ENCODE measurements at regions not wholly inside any gene's neighbourhood (a gene's known extent, or its start where the extent isn't known, plus 50 kb on each side); places are given as distances from the start of the nearest gene placed in this dataset.
A peak's percentile ranks its signal among the peaks of the same experiment; 100 is the strongest.

- no peaks in the 10 kb centered on the region for H3K36me3 ChIP-seq (ENCODE audit: control insufficient read depth in 4 of 4, insufficient read depth in 4 of 4, low read length in 4 of 4)
- H3K9me3 ChIP-seq (ENCODE audit: control insufficient read depth in 4 of 4, insufficient read depth in 3 of 4, low read length in 3 of 4) = no peaks in the 10 kb centered on the region
- no peak for TF ChIP-seq CTCF (IDR thresholded peaks at IDR 0.05; ENCODE audit: control extremely low read depth, extremely low read depth)
- no peak overlapping the region for H3K9ac ChIP-seq (ENCODE audit: insufficient read depth in 1 of 2, low read length in 2 of 2)
- ATAC-seq (ENCODE audit: insufficient read depth, low FRiP score) (no peak), DNase-seq (no peak)
- H3K27me3 ChIP-seq (ENCODE audit: control insufficient read depth in 3 of 3, insufficient read depth in 3 of 3, low read length in 2 of 3) = no peaks in the 10 kb centered on the region
- no peak overlapping the region for H3K4me3 ChIP-seq
- H3K4me1 ChIP-seq (ENCODE audit: control insufficient read depth in 5 of 5, insufficient read depth in 5 of 5, low read length in 5 of 5) = peaks cover 0 to 16% (median 0%) of the 10 kb centered on the region in 5 donors
- no peak overlapping the region for H3K27ac ChIP-seq (ENCODE audit: low read depth in 1 of 2, low read length in 1 of 2)
Observed at GRCh38 chr11:23947883-23948282, 549.0 kb upstream of the LUZP2 start.

- 72 to 75% methylated on average over 2 of the region's 2 CpGs for WGBS, 2 donors
- DNase-seq (peak in 2 of 3 donors; percentile 14 to 22), ATAC-seq (ENCODE audit: insufficient read depth, low FRiP score) (no peak)
- no peaks in the 10 kb centered on the region for H3K27me3 ChIP-seq (ENCODE audit: control insufficient read depth in 3 of 3, insufficient read depth in 3 of 3, low read length in 2 of 3)
- H3K9me3 ChIP-seq (ENCODE audit: control insufficient read depth in 4 of 4, insufficient read depth in 3 of 4, low read length in 3 of 4) = no peaks in the 10 kb centered on the region
- peaks cover 0 to 16% (median 0%) of the 10 kb centered on the region in 5 donors for H3K4me1 ChIP-seq (ENCODE audit: control insufficient read depth in 5 of 5, insufficient read depth in 5 of 5, low read length in 5 of 5)
- H3K27ac ChIP-seq (ENCODE audit: low read depth in 1 of 2, low read length in 1 of 2) = no peak overlapping the region
- TF ChIP-seq CTCF (IDR thresholded peaks at IDR 0.05; ENCODE audit: control extremely low read depth, extremely low read depth) = no peak
- H3K36me3 ChIP-seq (ENCODE audit: control insufficient read depth in 4 of 4, insufficient read depth in 4 of 4, low read length in 4 of 4) = no peaks in the 10 kb centered on the region
- no peak overlapping the region for H3K9ac ChIP-seq (ENCODE audit: insufficient read depth in 1 of 2, low read length in 2 of 2)
- H3K4me3 ChIP-seq = no peak overlapping the region
Observed at GRCh38 chr11:23948851-23949250, 548.0 kb upstream of the LUZP2 start.

- ATAC-seq (ENCODE audit: insufficient read depth, low FRiP score) = no peak
- H3K9me3 ChIP-seq (ENCODE audit: control insufficient read depth in 4 of 4, insufficient read depth in 3 of 4, low read length in 3 of 4) = no peaks in the 10 kb centered on the region
- no peaks in the 10 kb centered on the region for H3K36me3 ChIP-seq (ENCODE audit: control insufficient read depth in 4 of 4, insufficient read depth in 4 of 4, low read length in 4 of 4)
- no peak overlapping the region for H3K27ac ChIP-seq (ENCODE audit: low read depth in 1 of 2, low read length in 1 of 2)
- peak in 2 of 3 donors; percentile 81 to 86 for DNase-seq
- WGBS, 2 donors = 87 to 89% methylated on average over 2 of the region's 2 CpGs
- no peaks in the 10 kb centered on the region for H3K27me3 ChIP-seq (ENCODE audit: control insufficient read depth in 3 of 3, insufficient read depth in 3 of 3, low read length in 2 of 3)
- TF ChIP-seq CTCF (IDR thresholded peaks at IDR 0.05; ENCODE audit: control extremely low read depth, extremely low read depth) = no peak
- H3K4me1 ChIP-seq (ENCODE audit: control insufficient read depth in 5 of 5, insufficient read depth in 5 of 5, low read length in 5 of 5) = peaks cover 0 to 22% (median 6%) of the 10 kb centered on the region in 5 donors
- H3K9ac ChIP-seq (ENCODE audit: insufficient read depth in 1 of 2, low read length in 2 of 2) = no peak overlapping the region
- H3K4me3 ChIP-seq = no peak overlapping the region
Observed at GRCh38 chr11:23953951-23954710, 542.7 kb upstream of the LUZP2 start.

All from lung (tissue), 11 donors.